ENCODE measurements at regions not wholly inside any gene's neighbourhood (a gene's known extent, or its start where the extent isn't known, plus 50 kb on each side); places are given as distances from the start of the nearest gene placed in this dataset.

GRCh38 chr4:152197211-152197610, 338.7 kb downstream of the FBXW7 start:
- no peak for TF ChIP-seq CTCF (IDR thresholded peaks at IDR 0.05; ENCODE audit: insufficient read depth, low read depth, low read length)
- ChIA-PET POLR2A (no interaction called here), CTCF (interaction anchor here (1.1 kb wide), 1 partner anchor 12 kb away, joined by 3 read pairs; no protein-coding TSS in a partner anchor)
- Histone ChIP-seq H3K4me3 (ENCODE audit: low read depth, low read length) (no peak overlapping the region), H3K27me3 (ENCODE audit: control insufficient read depth, insufficient read depth, low read length) (peaks cover 2% of the 10 kb centered on the region), H3K36me3 (ENCODE audit: control insufficient read depth, insufficient read depth, low read length) (no peaks in the 10 kb centered on the region)
- DNase-seq (ENCODE audit: low read depth) = no peak

GRCh38 chr4:152195888-152196287, 340.0 kb downstream of the FBXW7 start:
- no peaks in the 10 kb centered on the region for H3K36me3 ChIP-seq (ENCODE audit: control insufficient read depth, insufficient read depth, low read length)
- CTCF ChIA-PET = no interaction called here
- no peak for TF ChIP-seq CTCF (IDR thresholded peaks at IDR 0.05; ENCODE audit: insufficient read depth, low read depth, low read length)
- no peak overlapping the region for H3K4me3 ChIP-seq (ENCODE audit: low read depth, low read length)
- H3K27me3 ChIP-seq (ENCODE audit: control insufficient read depth, insufficient read depth, low read length) = peaks cover 2% of the 10 kb centered on the region
- no peak for DNase-seq (ENCODE audit: low read depth)
- POLR2A ChIA-PET = no interaction called here

- no peak for DNase-seq (ENCODE audit: low read depth)
- POLR2A ChIA-PET = no interaction called here
- no peak for TF ChIP-seq CTCF (IDR thresholded peaks at IDR 0.05; ENCODE audit: insufficient read depth, low read depth, low read length)
- Histone ChIP-seq H3K4me3 (ENCODE audit: low read depth, low read length) (no peak overlapping the region), H3K36me3 (ENCODE audit: control insufficient read depth, insufficient read depth, low read length) (no peaks in the 10 kb centered on the region), H3K27me3 (ENCODE audit: control insufficient read depth, insufficient read depth, low read length) (no peaks in the 10 kb centered on the region; the same call in 1 of the 2 replicates)
- CTCF ChIA-PET = no interaction called here
Measured at GRCh38 chr4:152193059-152193458, 342.8 kb downstream of the FBXW7 start.

- no peak for DNase-seq (ENCODE audit: low read depth)
- no peaks in the 10 kb centered on the region for H3K27me3 ChIP-seq (ENCODE audit: control insufficient read depth, insufficient read depth, low read length)
- POLR2A ChIA-PET = no interaction called here
- CTCF ChIA-PET = no interaction called here
- TF ChIP-seq CTCF (IDR thresholded peaks at IDR 0.05; ENCODE audit: insufficient read depth, low read depth, low read length) = no peak
- H3K4me3 ChIP-seq (ENCODE audit: low read depth, low read length) = no peak overlapping the region
- H3K36me3 ChIP-seq (ENCODE audit: control insufficient read depth, insufficient read depth, low read length) = no peaks in the 10 kb centered on the region
Measured at GRCh38 chr4:152190907-152191306, 345.0 kb downstream of the FBXW7 start.

- no peaks in the 10 kb centered on the region for H3K36me3 ChIP-seq (ENCODE audit: control insufficient read depth, insufficient read depth, low read length)
- DNase-seq (ENCODE audit: low read depth) = no peak
- ChIA-PET CTCF (interaction anchor here (1.1 kb wide), 1 partner anchor 13 kb away, joined by 3 read pairs; no protein-coding TSS in a partner anchor), POLR2A (no interaction called here)
- TF ChIP-seq CTCF (IDR thresholded peaks at IDR 0.05; ENCODE audit: insufficient read depth, low read depth, low read length) = no peak
- no peak overlapping the region for H3K4me3 ChIP-seq (ENCODE audit: low read depth, low read length)
- peaks cover 2% of the 10 kb centered on the region; the same call in 1 of the 2 replicates for H3K27me3 ChIP-seq (ENCODE audit: control insufficient read depth, insufficient read depth, low read length)
Measured at GRCh38 chr4:152189451-152190179, 346.3 kb downstream of the FBXW7 start.

Data from BJ (cell line).